ENCODE measurements at regions not wholly inside any gene's neighbourhood (a gene's known extent, or its start where the extent isn't known, plus 50 kb on each side); places are given as distances from the start of the nearest gene placed in this dataset.
A peak's percentile ranks its signal among the peaks of the same experiment; 100 is the strongest.

DNA sequence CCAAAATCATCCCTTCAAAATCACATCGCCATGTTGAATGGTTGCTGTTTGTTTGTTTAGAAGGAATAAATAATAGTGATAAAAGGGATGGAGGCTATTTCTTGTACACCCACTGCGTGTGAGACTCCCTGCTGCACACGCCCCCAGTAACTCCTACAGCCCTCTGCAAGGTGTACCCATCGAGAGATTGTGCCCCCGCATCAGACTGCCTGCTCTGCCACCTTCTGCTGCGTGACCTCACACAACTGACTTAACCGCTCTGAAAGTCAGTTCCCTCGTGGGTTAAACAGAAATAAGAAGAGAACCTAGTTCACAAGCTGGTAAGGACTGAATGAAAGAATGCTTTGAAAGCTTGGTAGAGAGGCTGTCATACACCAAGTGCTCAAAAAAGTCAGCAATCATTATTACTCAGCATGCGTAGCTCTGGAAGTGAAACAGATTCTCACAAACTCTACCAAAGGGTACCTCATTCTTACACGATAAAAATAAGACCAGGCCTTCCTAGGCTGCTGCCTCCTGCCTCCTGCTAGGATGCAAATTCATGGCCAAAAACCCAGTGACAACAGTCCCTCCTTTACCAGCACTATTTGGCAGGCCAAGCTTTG lies 147.1 kb downstream of the CPEB2 start:
- Histone ChIP-seq H3K27me3 (ENCODE audit: insufficient read depth, low read length) (no peaks in the 10 kb centered on the region), H3K4me3 (ENCODE audit: low read length) (no peak overlapping the region), H3K27ac (ENCODE audit: low read length) (no peak overlapping the region), H3K9me3 (ENCODE audit: insufficient read depth, low read depth, low read length) (no peaks in the 10 kb centered on the region), H3K36me3 (ENCODE audit: insufficient read depth, low read depth, low read length) (no peaks in the 10 kb centered on the region), H3K4me1 (ENCODE audit: insufficient read depth, low read length) (peaks cover 22% of the 10 kb centered on the region), H3K9ac (ENCODE audit: low read depth, low read length) (no peak overlapping the region; the same call in 1 of the 2 replicates)

DNA sequence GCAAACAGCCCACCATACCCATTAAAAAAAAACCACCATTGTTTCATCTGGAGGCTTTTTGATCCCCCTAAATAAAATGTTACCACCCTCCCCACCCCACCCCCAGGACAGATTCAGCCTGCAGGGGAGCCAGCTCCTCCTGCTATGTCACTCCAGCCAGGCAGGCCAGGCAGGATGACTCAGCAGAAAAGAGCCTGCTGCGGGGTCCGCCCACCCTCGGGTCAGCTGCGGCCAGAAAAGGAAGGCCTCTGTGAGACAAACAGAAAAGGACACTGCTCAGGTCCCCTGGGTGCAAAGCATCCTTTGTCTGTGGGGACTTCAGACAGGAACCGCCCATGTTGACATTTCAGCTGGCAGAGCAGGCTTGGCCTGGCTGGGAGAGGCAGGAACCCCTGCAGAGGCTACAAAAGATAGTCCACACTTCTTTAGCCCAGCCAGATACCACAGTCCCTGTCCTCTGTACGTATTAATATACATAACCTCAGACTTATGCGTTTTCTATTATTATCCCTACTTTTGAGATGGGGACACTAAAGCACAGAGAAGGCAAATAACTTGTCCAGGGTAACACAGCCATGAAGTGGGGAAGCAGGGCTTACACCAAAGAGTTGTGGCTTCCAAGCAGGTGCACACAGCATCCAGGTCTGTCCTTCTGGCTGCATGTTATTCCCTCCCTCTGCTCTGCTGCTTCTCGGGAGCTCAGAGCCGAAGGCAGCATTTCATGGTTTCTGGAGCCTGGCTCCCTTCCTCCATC lies 147.7 kb downstream of the CPEB2 start:
- H3K27ac ChIP-seq (ENCODE audit: low read length), result no peak overlapping the region
- H3K4me3 ChIP-seq (ENCODE audit: low read length), result no peak overlapping the region

DNA sequence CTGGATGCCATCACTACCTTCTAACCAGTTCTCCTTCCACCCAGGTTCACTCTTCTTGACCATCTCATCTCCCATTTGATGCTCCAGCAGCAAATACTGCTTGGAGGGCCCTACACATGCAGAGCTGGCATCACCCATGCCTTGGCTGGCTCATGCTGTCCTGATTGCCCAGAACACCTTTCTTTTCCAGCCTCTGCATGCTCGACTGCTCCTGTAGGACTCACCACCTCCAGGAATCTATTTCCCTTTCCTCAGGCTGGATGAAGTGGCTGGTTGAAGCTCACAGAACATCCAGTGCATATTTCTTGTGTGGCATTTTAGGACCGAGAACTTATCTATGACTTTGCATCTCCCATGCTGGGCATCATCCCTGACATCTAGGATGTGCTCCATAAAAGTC lies 148.3 kb downstream of the CPEB2 start:
- no peaks in the 10 kb centered on the region for H3K27me3 ChIP-seq (ENCODE audit: insufficient read depth, low read length)
- no peak overlapping the region for H3K27ac ChIP-seq (ENCODE audit: low read length)
- H3K4me1 ChIP-seq (ENCODE audit: insufficient read depth, low read length), result peaks cover 22% of the 10 kb centered on the region
- no peak overlapping the region for H3K9ac ChIP-seq (ENCODE audit: low read depth, low read length)
- H3K36me3 ChIP-seq (ENCODE audit: insufficient read depth, low read depth, low read length), result no peaks in the 10 kb centered on the region
- no peak overlapping the region for H3K4me3 ChIP-seq (ENCODE audit: low read length)
- no peaks in the 10 kb centered on the region for H3K9me3 ChIP-seq (ENCODE audit: insufficient read depth, low read depth, low read length)

More for the DNA sequence above, 147.7 kb downstream of the CPEB2 start:
- Histone ChIP-seq H3K36me3 (ENCODE audit: insufficient read depth, low read depth, low read length) (no peaks in the 10 kb centered on the region), H3K9me3 (ENCODE audit: insufficient read depth, low read depth, low read length) (no peaks in the 10 kb centered on the region), H3K4me1 (ENCODE audit: insufficient read depth, low read length) (peaks cover 22% of the 10 kb centered on the region), H3K27me3 (ENCODE audit: insufficient read depth, low read length) (no peaks in the 10 kb centered on the region), H3K9ac (ENCODE audit: low read depth, low read length) (peak overlapping the region; percentile 56; the same call in 1 of the 2 replicates)

DNA sequence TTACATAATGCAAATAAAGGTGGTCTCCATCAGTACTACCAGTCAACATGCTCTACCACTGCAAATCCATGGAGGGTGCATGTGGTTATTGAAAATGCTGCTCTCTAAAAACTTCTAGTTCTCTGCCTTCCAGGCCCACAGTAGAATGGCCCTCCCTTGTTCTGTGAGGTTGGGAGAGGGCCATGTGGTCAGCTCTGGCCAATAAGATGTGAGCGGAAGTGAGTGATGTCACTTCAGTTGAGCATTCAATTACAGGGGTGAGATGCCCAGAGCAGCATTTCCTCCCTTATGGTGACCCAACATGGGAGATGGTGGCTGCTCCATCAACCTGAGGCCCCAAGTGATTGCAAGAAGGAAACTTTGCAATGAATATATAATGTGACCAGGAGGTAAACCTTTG lies 148.8 kb downstream of the CPEB2 start:
- no peaks in the 10 kb centered on the region for H3K9me3 ChIP-seq (ENCODE audit: insufficient read depth, low read depth, low read length)
- H3K4me1 ChIP-seq (ENCODE audit: insufficient read depth, low read length), result peaks cover 22% of the 10 kb centered on the region
- no peaks in the 10 kb centered on the region for H3K27me3 ChIP-seq (ENCODE audit: insufficient read depth, low read length)
- H3K27ac ChIP-seq (ENCODE audit: low read length), result no peak overlapping the region
- H3K4me3 ChIP-seq (ENCODE audit: low read length), result no peak overlapping the region
- no peaks in the 10 kb centered on the region for H3K36me3 ChIP-seq (ENCODE audit: insufficient read depth, low read depth, low read length)
- no peak overlapping the region for H3K9ac ChIP-seq (ENCODE audit: low read depth, low read length)

DNA sequence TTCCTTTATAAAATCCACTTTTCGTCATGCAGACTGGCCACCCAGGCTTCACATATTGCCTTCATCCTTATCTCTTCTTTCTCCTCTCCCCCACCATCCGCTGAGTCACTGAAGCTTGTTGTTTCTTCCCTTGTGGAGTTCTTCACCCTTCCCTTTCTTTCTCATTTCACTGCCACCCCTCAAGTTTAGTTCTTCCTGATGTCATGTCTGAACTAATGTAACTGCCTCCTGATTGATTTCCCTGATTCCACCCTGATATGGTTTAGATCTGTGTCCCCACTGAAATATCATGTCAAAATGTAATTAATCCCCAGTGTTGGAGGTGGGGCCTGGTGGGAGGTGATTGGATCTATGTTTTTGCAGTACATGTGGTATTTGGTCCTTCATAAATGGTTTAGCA lies 151.4 kb downstream of the CPEB2 start:
- Histone ChIP-seq H3K27me3 (ENCODE audit: insufficient read depth, low read length) (no peaks in the 10 kb centered on the region), H3K36me3 (ENCODE audit: insufficient read depth, low read depth, low read length) (no peaks in the 10 kb centered on the region), H3K9me3 (ENCODE audit: insufficient read depth, low read depth, low read length) (no peaks in the 10 kb centered on the region), H3K4me3 (ENCODE audit: low read length) (no peak overlapping the region), H3K27ac (ENCODE audit: low read length) (no peak overlapping the region), H3K9ac (ENCODE audit: low read depth, low read length) (no peak overlapping the region), H3K4me1 (ENCODE audit: insufficient read depth, low read length) (peaks cover 18% of the 10 kb centered on the region)

DNA sequence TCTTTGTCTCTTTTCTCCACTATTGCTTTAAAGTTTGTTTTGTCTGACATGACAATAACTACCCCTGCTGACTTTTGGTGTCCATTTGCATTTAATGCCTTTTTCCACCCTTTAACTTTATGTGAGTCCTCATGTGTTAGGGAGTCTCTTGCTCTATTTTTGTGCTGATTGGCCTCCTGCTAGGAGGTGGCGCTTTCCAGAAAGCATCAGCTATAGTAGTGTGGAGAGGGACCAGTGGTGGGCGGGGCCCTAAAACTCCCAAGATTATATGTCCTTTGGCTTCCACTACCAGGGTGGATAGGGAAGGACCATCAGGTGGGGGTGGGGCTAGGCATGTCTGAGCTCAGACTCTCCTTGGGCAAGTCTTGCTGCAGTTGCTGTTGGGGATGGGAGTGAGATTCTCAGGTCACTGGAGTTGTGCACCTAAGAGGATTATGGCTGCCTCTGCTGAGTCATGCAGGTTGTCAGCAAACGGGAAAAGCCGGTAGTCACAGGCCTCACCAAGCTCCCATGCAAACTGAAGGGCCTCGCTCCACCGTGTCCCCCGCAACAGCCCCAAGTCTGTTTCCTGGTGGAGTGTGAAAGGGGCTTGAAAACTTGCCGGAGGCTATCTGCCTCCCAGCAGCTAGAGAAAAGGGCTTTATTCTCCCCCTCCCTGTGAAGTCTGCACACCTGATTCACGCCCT lies 156.3 kb downstream of the CPEB2 start:
- Histone ChIP-seq H3K27ac (ENCODE audit: low read length) (no peak overlapping the region), H3K36me3 (ENCODE audit: insufficient read depth, low read depth, low read length) (no peaks in the 10 kb centered on the region), H3K9ac (ENCODE audit: low read depth, low read length) (peak overlapping the region; percentile 29; the same call in 1 of the 2 replicates), H3K4me1 (ENCODE audit: insufficient read depth, low read length) (peaks cover 28% of the 10 kb centered on the region), H3K27me3 (ENCODE audit: insufficient read depth, low read length) (no peaks in the 10 kb centered on the region), H3K9me3 (ENCODE audit: insufficient read depth, low read depth, low read length) (no peaks in the 10 kb centered on the region), H3K4me3 (ENCODE audit: low read length) (no peak overlapping the region)

DNA sequence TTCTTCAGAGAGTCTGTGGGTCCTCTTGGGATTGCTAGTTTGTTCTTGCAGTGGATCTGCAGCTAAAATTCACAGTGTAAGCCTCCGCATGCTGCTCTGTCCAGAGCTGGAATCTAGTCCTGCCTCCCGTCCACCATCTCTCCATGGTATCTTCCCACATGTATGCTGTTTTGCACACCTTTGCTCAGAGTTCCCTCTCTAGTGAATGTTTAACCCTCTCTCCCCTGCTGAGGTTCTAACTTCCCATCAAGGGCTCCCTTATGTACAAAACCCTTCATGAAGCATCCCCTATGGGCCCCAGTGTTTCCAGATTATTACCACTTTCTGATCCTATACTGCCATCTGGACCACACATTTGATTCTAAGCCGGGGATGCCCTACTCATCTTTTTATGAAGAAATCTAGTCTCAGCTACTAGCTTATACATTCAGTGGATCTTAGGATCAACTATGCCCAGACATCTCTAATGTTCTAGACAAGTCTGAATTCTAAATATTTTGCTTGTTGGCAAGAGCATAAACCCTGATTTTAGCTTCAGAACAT lies 157.3 kb downstream of the CPEB2 start:
- H3K4me1 ChIP-seq (ENCODE audit: insufficient read depth, low read length), result peaks cover 28% of the 10 kb centered on the region

DNA sequence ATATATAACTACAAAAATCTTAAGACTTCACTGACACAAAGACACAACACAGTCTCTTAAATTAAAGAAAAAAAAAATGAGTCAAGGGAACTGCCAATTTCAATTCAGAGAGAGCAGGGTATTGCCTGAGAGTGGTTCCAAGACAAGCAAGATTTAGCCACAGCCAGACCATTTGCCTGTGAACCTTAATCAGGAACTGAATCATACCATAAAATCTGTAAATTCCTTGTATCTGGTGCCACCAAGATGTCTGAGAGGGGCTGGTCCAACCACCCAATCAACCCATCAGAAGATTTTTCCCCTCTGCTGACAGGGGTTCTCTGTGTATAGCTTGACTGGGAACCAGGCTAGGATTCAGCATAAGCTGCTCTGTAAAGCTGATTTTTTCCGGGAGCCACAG lies 159.2 kb downstream of the CPEB2 start:
- H3K9me3 ChIP-seq (ENCODE audit: insufficient read depth, low read depth, low read length), result no peaks in the 10 kb centered on the region
- no peaks in the 10 kb centered on the region for H3K36me3 ChIP-seq (ENCODE audit: insufficient read depth, low read depth, low read length)
- H3K27me3 ChIP-seq (ENCODE audit: insufficient read depth, low read length), result no peaks in the 10 kb centered on the region
- no peak overlapping the region for H3K27ac ChIP-seq (ENCODE audit: low read length)
- peak overlapping the region; percentile 46; the same call in 1 of the 2 replicates for H3K9ac ChIP-seq (ENCODE audit: low read depth, low read length)
- peak overlapping the region; percentile 34; the same call in 1 of the 2 replicates for H3K4me3 ChIP-seq (ENCODE audit: low read length)
- peaks cover 28% of the 10 kb centered on the region for H3K4me1 ChIP-seq (ENCODE audit: insufficient read depth, low read length)

More for the DNA sequence above, 157.3 kb downstream of the CPEB2 start:
- no peaks in the 10 kb centered on the region for H3K36me3 ChIP-seq (ENCODE audit: insufficient read depth, low read depth, low read length)
- H3K9ac ChIP-seq (ENCODE audit: low read depth, low read length), result peak overlapping the region; percentile 29; the same call in 1 of the 2 replicates
- H3K27ac ChIP-seq (ENCODE audit: low read length), result no peak overlapping the region
- no peaks in the 10 kb centered on the region for H3K27me3 ChIP-seq (ENCODE audit: insufficient read depth, low read length)
- no peak overlapping the region for H3K4me3 ChIP-seq (ENCODE audit: low read length)
- H3K9me3 ChIP-seq (ENCODE audit: insufficient read depth, low read depth, low read length), result no peaks in the 10 kb centered on the region

DNA sequence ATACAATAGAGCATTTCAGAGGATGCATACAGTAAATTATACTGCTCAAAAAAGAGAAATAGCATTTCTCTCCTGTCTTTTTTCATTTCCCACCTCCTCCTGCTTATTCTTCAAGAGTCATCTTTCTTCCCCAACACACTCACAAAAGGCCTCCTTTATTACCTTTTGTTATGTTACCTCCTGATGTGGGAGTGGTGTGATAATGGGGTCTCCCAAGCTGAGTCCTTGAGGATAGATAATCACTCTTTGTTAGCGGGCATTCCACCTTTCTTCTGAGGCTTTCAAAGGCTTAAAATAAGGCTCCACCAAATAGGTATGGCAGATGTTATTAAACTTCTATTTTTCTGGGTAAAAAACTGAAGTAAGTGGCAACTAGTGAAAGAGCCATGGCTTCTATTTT lies 159.8 kb downstream of the CPEB2 start:
- Histone ChIP-seq H3K27me3 (ENCODE audit: insufficient read depth, low read length) (no peaks in the 10 kb centered on the region), H3K4me3 (ENCODE audit: low read length) (peak overlapping the region; percentile 34; the same call in 1 of the 2 replicates), H3K36me3 (ENCODE audit: insufficient read depth, low read depth, low read length) (no peaks in the 10 kb centered on the region), H3K27ac (ENCODE audit: low read length) (no peak overlapping the region), H3K4me1 (ENCODE audit: insufficient read depth, low read length) (peaks cover 28% of the 10 kb centered on the region), H3K9ac (ENCODE audit: low read depth, low read length) (peak overlapping the region; percentile 46; the same call in 1 of the 2 replicates), H3K9me3 (ENCODE audit: insufficient read depth, low read depth, low read length) (no peaks in the 10 kb centered on the region)

DNA sequence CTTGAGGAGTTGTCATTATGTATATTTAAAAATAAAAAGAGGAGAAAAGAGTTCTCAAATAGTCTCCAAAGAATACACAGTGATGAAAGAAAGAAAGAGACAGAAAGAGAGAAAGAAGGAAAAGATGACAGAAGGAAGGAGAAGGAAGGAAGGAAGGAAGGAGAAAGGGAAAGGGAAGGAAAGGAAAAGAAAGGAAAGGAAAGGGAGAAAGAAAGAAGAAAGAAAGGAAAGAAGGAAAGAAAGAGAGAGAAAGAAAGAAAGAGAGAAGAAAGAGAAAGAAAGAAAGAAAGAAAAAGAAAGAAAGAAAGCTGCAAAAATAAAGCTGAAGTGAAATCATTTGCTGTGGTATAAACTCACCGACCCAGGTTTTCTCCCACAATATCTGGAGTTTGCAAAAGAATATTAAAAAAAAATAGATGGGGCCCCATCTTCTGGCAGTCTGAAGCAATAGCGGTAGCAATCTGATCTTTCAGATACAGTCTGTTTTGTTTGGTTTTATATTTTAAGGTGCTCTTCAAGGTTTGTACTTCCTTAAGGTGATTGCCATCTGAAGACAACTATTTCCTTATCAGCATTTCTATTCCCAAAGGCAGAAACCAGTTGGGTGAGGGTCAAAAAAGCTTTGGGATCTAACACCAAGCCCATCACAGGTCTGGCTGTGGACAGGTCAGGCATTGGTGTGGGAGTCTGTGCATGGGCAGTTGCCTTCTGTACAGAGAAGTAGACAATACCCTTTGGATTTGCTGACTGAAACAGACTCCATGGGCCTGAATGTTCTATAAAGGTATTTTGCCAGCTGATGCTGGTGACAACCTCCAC lies 160.4 kb downstream of the CPEB2 start:
- Histone ChIP-seq H3K9ac (ENCODE audit: low read depth, low read length) (no peak overlapping the region), H3K36me3 (ENCODE audit: insufficient read depth, low read depth, low read length) (no peaks in the 10 kb centered on the region), H3K27ac (ENCODE audit: low read length) (no peak overlapping the region)

DNA sequence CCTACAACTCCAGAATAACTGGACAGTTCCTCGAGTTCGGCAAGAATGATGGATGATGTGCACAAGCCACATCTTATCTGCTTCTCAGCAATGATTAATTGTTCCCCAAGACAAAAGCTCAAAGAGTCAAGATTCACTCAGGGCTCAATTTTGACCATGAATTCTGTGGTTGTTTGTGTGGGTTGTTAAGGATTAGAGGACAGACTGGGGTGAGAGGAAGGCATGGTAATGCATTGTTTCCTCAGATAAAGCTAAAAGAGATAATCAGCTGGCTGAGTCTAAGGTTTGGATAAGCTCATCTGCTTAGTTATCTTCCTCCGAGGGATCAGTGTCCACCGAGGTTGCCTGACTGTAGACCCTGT lies 161.0 kb downstream of the CPEB2 start:
- Histone ChIP-seq H3K9me3 (ENCODE audit: insufficient read depth, low read depth, low read length) (no peaks in the 10 kb centered on the region), H3K4me1 (ENCODE audit: insufficient read depth, low read length) (peaks cover 28% of the 10 kb centered on the region), H3K27me3 (ENCODE audit: insufficient read depth, low read length) (no peaks in the 10 kb centered on the region), H3K36me3 (ENCODE audit: insufficient read depth, low read depth, low read length) (no peaks in the 10 kb centered on the region), H3K9ac (ENCODE audit: low read depth, low read length) (no peak overlapping the region), H3K4me3 (ENCODE audit: low read length) (no peak overlapping the region), H3K27ac (ENCODE audit: low read length) (no peak overlapping the region)

More for the DNA sequence above, 160.4 kb downstream of the CPEB2 start:
- H3K4me3 ChIP-seq (ENCODE audit: low read length), result peak overlapping the region; percentile 34; the same call in 1 of the 2 replicates
- no peaks in the 10 kb centered on the region for H3K9me3 ChIP-seq (ENCODE audit: insufficient read depth, low read depth, low read length)
- H3K27me3 ChIP-seq (ENCODE audit: insufficient read depth, low read length), result no peaks in the 10 kb centered on the region
- peaks cover 28% of the 10 kb centered on the region for H3K4me1 ChIP-seq (ENCODE audit: insufficient read depth, low read length)
